ENCODE measurements at regions not wholly inside any gene's neighbourhood (a gene's known extent, or its start where the extent isn't known, plus 50 kb on each side); places are given as distances from the start of the nearest gene placed in this dataset.

DNA sequence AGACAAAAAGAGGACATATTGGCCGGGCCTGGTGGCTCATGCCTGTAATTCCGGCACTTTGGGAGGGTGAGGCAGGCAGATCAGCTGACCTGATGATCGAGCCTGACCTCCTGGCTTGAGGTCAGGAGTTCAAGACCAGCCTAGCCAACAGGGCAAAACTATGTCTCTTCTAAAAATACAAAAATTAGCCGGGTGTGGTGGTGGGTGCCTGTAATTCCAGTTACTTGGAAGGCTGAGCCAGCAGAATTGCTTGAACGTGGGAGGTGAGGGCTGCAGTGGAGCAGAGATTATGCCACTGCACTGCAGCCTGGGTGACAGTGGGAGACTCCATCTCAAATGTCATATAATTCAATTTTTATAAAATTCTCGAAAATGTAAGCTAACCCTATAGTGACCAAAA lies 84.5 kb downstream of the SEMA4F start:
- Mint-ChIP-seq H3K27ac (ENCODE audit: unreplicated experiment) (no peak overlapping the region), H3K4me3 (ENCODE audit: unreplicated experiment) (no peak overlapping the region), H3K9me3 (ENCODE audit: unreplicated experiment) (peaks cover 26% of the 10 kb centered on the region), H3K36me3 (ENCODE audit: insufficient read depth, unreplicated experiment) (no peaks in the 10 kb centered on the region), H3K4me1 (ENCODE audit: low read depth, unreplicated experiment) (peaks cover 9% of the 10 kb centered on the region), H3K27me3 (ENCODE audit: insufficient read depth, unreplicated experiment) (no peaks in the 10 kb centered on the region)
- no peaks in the 10 kb centered on the region for H3K36me3 ChIP-seq (ENCODE audit: control insufficient read depth, insufficient read depth, low read length)
- ChIA-PET CTCF (no interaction called here), POLR2A (no interaction called here)
- no peak for DNase-seq
- no TSS peak for BruUV-seq (replicated peaks)
- no peaks in the 10 kb centered on the region for H3K27me3 ChIP-seq (replicated peaks; ENCODE audit: control insufficient read depth, insufficient read depth, low read length)
- H3K9me3 ChIP-seq = peaks cover 9% of the 10 kb centered on the region
- H3K4me1 ChIP-seq = peaks cover 19% of the 10 kb centered on the region
- TF ChIP-seq CTCF (IDR thresholded peaks at IDR 0.05; ENCODE audit: insufficient read depth in 1 of 2, low read depth in 1 of 2, low read length in 1 of 2, severe bottlenecking in 1 of 2, unreplicated experiment in 1 of 2) = no peak
- H3K4me3 ChIP-seq (ENCODE audit: low read depth, low read length) = no peak overlapping the region
- intact Hi-C loops (cut with micrococcal nuclease; ENCODE audit: unreplicated experiment) = no loop called here

GRCh38 chr2:74739129-74739528 lies 85.1 kb downstream of the SEMA4F start:
- H3K27me3 Mint-ChIP-seq (ENCODE audit: insufficient read depth, unreplicated experiment) = no peaks in the 10 kb centered on the region
- Histone ChIP-seq H3K36me3 (ENCODE audit: control insufficient read depth, insufficient read depth, low read length) (no peaks in the 10 kb centered on the region), H3K4me3 (ENCODE audit: low read depth, low read length) (no peak overlapping the region), H3K4me1 (peaks cover 19% of the 10 kb centered on the region), H3K9me3 (peaks cover 9% of the 10 kb centered on the region), H3K27me3 (replicated peaks; ENCODE audit: control insufficient read depth, insufficient read depth, low read length) (no peaks in the 10 kb centered on the region)
- ChIA-PET POLR2A (no interaction called here), CTCF (no interaction called here)
- peaks cover 26% of the 10 kb centered on the region for H3K9me3 Mint-ChIP-seq (ENCODE audit: unreplicated experiment)
- H3K4me1 Mint-ChIP-seq (ENCODE audit: low read depth, unreplicated experiment) = peaks cover 9% of the 10 kb centered on the region
- TF ChIP-seq CTCF (IDR thresholded peaks at IDR 0.05; ENCODE audit: insufficient read depth in 1 of 2, low read depth in 1 of 2, low read length in 1 of 2, severe bottlenecking in 1 of 2, unreplicated experiment in 1 of 2) = no peak
- no TSS peak for BruUV-seq (replicated peaks)
- H3K4me3 Mint-ChIP-seq (ENCODE audit: unreplicated experiment) = no peak overlapping the region
- intact Hi-C loops (cut with micrococcal nuclease; ENCODE audit: unreplicated experiment) = no loop called here
- no peaks in the 10 kb centered on the region for H3K36me3 Mint-ChIP-seq (ENCODE audit: insufficient read depth, unreplicated experiment)
- no peak for DNase-seq
- no peak overlapping the region for H3K27ac Mint-ChIP-seq (ENCODE audit: unreplicated experiment)

DNA sequence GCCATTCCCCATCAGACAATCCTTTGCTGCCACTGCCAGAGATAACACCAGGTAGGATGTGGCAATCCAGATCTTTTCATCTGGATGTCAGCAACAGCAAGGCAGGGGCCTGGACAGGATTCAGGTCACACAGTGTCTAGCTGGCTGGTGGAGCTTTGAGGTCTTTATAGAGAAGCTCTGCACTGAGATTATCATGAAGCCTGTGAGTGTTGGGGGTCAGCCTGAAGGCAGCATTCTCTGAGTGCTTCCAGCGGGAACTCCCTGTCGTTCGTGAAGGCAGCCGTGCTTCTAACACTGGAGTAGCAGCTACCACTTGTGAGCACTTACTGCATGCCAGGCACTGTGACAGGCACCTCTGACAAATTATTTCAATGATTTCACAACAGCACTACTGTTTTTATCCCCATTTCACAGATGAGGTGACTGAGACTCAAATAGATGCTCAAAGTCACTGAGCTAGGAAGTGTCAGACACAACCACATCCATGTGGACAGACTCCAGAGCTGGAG lies 85.7 kb downstream of the SEMA4F start:
- ChIA-PET POLR2A (no interaction called here), CTCF (interaction anchor here (0.7 kb wide), 1 partner anchor 12 kb away, joined by 3 read pairs; no protein-coding TSS in a partner anchor)
- Mint-ChIP-seq H3K27ac (ENCODE audit: unreplicated experiment) (no peak overlapping the region), H3K27me3 (ENCODE audit: insufficient read depth, unreplicated experiment) (no peaks in the 10 kb centered on the region), H3K9me3 (ENCODE audit: unreplicated experiment) (peaks cover 26% of the 10 kb centered on the region), H3K4me3 (ENCODE audit: unreplicated experiment) (no peak overlapping the region), H3K36me3 (ENCODE audit: insufficient read depth, unreplicated experiment) (no peaks in the 10 kb centered on the region), H3K4me1 (ENCODE audit: low read depth, unreplicated experiment) (peaks cover 9% of the 10 kb centered on the region)
- Histone ChIP-seq H3K9me3 (peaks cover 9% of the 10 kb centered on the region), H3K4me3 (ENCODE audit: low read depth, low read length) (no peak overlapping the region), H3K4me1 (peaks cover 19% of the 10 kb centered on the region), H3K27me3 (replicated peaks; ENCODE audit: control insufficient read depth, insufficient read depth, low read length) (no peaks in the 10 kb centered on the region), H3K36me3 (ENCODE audit: control insufficient read depth, insufficient read depth, low read length) (no peaks in the 10 kb centered on the region)
- intact Hi-C loops (cut with micrococcal nuclease; ENCODE audit: unreplicated experiment) = no loop called here
- TF ChIP-seq CTCF (IDR thresholded peaks at IDR 0.05; ENCODE audit: insufficient read depth in 1 of 2, low read depth in 1 of 2, low read length in 1 of 2, severe bottlenecking in 1 of 2, unreplicated experiment in 1 of 2) = no peak
- BruUV-seq (replicated peaks) = no TSS peak
- DNase-seq = no peak
